ENCODE measurements at regions not wholly inside any gene's neighbourhood (a gene's known extent, or its start where the extent isn't known, plus 50 kb on each side); places are given as distances from the start of the nearest gene placed in this dataset.

DNA sequence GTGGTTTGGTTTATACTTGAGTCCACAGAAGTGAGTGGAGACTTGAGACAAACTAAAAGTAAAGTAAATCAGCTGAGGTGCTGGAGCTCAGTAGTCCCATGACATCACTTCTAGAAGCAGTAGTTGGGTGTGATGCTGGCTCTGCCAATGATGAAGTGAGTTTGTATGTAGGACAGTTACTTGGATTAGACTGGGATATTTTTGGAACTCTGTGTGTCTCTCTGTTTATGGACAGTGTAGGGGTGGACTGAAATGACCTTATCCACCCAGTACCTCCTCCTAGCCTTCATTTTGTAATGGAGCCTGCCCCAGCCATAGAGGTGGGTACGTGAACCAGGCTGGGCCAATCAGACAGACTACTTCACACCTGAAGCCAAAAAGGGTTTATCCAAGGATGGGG lies 52.2 kb downstream of the POLR1D start:
- no peak for ATAC-seq (replicated peaks in 1 of 2)
- H3K4me1 Mint-ChIP-seq (ENCODE audit: low read depth) = no peaks in the 10 kb centered on the region
- no peak for DNase-seq

DNA sequence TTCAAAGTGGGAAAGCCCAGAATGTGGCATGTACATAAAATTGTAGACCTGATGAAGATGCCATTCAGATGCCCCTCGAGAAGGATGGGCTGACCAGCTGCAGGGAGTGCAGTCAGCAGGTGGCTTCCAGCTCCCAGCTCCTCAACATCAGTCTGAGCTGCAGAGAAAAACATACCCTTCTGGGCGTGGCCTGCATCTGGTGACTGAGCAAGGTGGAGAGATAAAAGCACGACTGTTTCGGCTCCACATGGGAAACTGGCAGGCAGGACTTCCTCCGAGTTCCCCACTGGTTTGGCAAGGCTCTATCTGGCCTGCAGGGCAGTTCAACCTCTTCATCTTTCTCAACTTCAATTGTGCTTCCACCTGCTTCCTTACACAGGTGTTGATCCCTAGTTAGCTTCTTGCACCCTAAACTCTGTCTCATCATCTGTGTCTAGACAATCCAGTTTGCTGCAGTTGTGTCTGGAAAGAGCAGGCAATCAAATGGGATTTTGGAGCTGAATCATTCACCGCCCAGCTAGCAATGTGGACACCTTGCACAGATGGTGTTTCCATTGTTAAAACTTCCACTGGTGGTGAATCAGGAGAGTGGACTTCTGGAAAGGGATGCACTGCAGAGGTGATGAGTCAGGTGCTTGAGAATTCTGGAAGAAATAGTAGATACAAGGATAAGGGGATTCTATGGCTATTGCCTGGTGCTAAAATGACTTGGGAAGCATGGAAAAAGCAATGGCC lies 56.8 kb downstream of the POLR1D start:
- H3K27me3 Mint-ChIP-seq (ENCODE audit: low read depth) = peaks cover 30% of the 10 kb centered on the region
- H3K9me3 Mint-ChIP-seq = no peaks in the 10 kb centered on the region
- no peak for DNase-seq
- no peak overlapping the region for H3K4me3 Mint-ChIP-seq
- ATAC-seq (replicated peaks in 1 of 2) = no peak
- H3K4me1 Mint-ChIP-seq (ENCODE audit: low read depth) = no peaks in the 10 kb centered on the region
- H3K36me3 Mint-ChIP-seq (ENCODE audit: insufficient read depth in 2 of 2) = peaks cover 1 to 2% of the 10 kb centered on the region in 2 donors
- no peak overlapping the region for H3K27ac Mint-ChIP-seq

More for the DNA sequence above, 52.2 kb downstream of the POLR1D start:
- Mint-ChIP-seq H3K4me3 (no peak overlapping the region), H3K27me3 (ENCODE audit: low read depth) (no peaks in the 10 kb centered on the region), H3K36me3 (ENCODE audit: insufficient read depth in 2 of 2) (peaks cover 0 to 2% of the 10 kb centered on the region in 2 donors), H3K9me3 (peaks cover 0 to 2% of the 10 kb centered on the region in 2 donors), H3K27ac (no peak overlapping the region)

DNA sequence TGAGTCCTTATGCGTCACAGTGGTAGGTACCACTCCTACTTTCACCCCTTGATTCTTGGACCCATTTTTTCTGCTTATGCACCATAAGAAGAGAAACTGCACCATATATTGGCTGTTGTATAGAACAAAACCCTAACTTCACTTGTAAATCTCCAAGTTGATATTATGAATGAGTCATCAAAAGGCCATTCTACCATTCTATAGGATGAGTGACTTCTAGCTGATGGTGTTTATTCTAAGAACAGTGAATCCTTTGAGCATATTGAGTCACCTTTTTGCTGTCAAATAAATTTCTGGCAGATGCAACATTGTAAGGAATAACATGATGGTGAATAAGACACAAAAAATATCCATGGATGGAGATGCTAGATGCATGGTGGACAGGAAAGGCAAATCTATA lies 57.7 kb downstream of the POLR1D start:
- Mint-ChIP-seq H3K27ac (no peak overlapping the region), H3K4me1 (ENCODE audit: low read depth) (no peaks in the 10 kb centered on the region)
- no peak for ATAC-seq (replicated peaks in 1 of 2)

DNA sequence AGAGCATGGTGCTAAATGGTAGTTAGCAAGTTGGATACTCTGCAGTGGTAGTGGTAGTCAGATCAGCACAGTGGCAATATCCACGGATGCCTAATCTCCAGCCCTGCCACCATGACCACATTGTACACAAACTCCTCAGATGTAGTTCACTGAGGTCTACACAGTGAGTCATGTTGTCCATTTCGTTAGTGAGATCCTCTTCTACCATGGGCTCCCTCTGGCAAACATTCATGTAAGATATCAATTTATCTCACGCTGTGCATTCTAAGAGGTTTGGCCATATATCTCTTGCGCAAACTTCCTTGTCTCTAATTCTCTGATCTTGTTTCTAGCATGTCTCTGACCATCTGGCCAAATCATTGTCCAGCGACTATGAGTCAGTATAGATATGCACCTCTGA lies 58.2 kb downstream of the POLR1D start:
- Mint-ChIP-seq H3K4me1 (ENCODE audit: low read depth) (no peaks in the 10 kb centered on the region), H3K27ac (no peak overlapping the region), H3K4me3 (no peak overlapping the region), H3K9me3 (no peaks in the 10 kb centered on the region), H3K36me3 (ENCODE audit: insufficient read depth in 2 of 2) (peaks cover 1 to 2% of the 10 kb centered on the region in 2 donors), H3K27me3 (ENCODE audit: low read depth) (peaks cover 30% of the 10 kb centered on the region)
- no peak for DNase-seq
- ATAC-seq (replicated peaks in 1 of 2) = no peak

More for the DNA sequence above, 57.7 kb downstream of the POLR1D start:
- no peak for DNase-seq
- Mint-ChIP-seq H3K4me3 (no peak overlapping the region), H3K36me3 (ENCODE audit: insufficient read depth in 2 of 2) (peaks cover 1 to 2% of the 10 kb centered on the region in 2 donors), H3K9me3 (no peaks in the 10 kb centered on the region), H3K27me3 (ENCODE audit: low read depth) (peaks cover 30% of the 10 kb centered on the region)

DNA sequence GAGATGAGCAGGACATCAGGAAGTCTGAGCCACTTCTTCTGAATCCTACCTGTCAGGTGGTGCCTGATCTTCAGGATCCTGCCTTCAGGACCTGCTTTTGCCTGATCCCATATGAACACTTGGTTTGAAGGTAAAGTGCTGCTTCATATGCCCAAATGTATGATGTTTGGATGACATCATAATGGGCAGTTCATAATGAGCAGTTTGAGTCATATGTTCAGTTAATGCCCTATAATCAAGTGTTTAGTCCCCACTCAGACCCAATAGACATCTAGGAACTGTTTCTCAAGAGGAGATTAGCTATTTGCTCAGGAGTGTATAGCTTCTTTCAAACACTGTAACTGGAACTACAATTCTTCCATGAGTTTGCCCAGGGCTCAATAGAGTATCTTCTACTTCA lies 58.8 kb downstream of the POLR1D start:
- Mint-ChIP-seq H3K4me1 (ENCODE audit: low read depth) (no peaks in the 10 kb centered on the region), H3K27ac (no peak overlapping the region), H3K9me3 (no peaks in the 10 kb centered on the region), H3K36me3 (ENCODE audit: insufficient read depth in 2 of 2) (peaks cover 1 to 2% of the 10 kb centered on the region in 2 donors), H3K27me3 (ENCODE audit: low read depth) (peaks cover 30% of the 10 kb centered on the region), H3K4me3 (no peak overlapping the region)
- DNase-seq (no peak), ATAC-seq (replicated peaks in 1 of 2) (no peak)

DNA sequence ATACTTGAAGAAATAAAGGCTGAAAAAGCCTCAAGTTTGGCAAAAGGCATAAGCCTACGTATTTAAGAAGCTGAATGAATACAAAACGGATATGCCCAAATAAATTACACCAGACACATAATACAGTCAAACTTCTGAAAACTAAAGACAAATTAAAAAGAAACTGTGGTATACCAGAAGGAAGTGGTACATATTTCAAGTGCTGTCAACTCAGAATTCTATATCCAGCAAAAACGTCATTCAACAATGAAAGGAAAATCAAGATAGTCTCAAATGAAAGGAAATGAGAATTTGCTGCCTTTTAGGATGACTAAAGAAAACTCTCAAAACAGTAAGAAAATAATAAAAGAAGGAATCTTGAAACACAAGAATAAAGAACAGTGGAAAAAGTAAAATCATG lies 69.5 kb downstream of the POLR1D start:
- H3K4me3 Mint-ChIP-seq = no peak overlapping the region
- H3K27me3 Mint-ChIP-seq (ENCODE audit: low read depth) = peaks cover 1% of the 10 kb centered on the region
- DNase-seq = no peak
- peaks cover 5% of the 10 kb centered on the region in 2 donors for H3K36me3 Mint-ChIP-seq (ENCODE audit: insufficient read depth in 2 of 2)
- no peaks in the 10 kb centered on the region for H3K4me1 Mint-ChIP-seq (ENCODE audit: low read depth)
- no peak overlapping the region for H3K27ac Mint-ChIP-seq
- H3K9me3 Mint-ChIP-seq = peaks cover 5 to 17% of the 10 kb centered on the region in 2 donors
- no peak for ATAC-seq (replicated peaks in 1 of 2)

DNA sequence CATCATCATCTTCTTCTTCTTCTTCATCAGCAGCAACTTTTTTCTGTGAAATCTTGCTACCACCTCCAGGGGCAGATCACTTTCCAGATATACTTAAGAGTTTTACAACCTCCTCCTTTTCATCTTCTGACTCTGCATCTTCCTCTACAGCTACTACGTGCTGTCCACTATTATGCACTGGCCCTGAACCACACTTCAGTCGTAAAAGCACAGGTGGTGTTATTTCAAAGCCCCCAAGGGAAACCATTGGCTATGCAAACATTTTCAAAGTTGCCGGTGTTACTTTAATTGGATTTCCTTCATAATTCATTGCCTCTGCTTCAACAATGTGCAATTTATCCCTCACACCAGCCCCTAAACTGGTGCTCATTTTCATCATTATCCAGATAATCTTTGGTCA lies 75.0 kb downstream of the POLR1D start:
- DNase-seq = no peak
- no peaks in the 10 kb centered on the region for H3K27me3 Mint-ChIP-seq (ENCODE audit: low read depth)
- H3K9me3 Mint-ChIP-seq = peaks cover 2 to 10% of the 10 kb centered on the region in 2 donors
- peaks cover 5% of the 10 kb centered on the region for H3K4me1 Mint-ChIP-seq (ENCODE audit: low read depth)
- no peak overlapping the region for H3K27ac Mint-ChIP-seq
- peaks cover 0 to 1% of the 10 kb centered on the region in 2 donors for H3K36me3 Mint-ChIP-seq (ENCODE audit: insufficient read depth in 2 of 2)
- ATAC-seq (replicated peaks in 1 of 2) = no peak
- no peak overlapping the region for H3K4me3 Mint-ChIP-seq

DNA sequence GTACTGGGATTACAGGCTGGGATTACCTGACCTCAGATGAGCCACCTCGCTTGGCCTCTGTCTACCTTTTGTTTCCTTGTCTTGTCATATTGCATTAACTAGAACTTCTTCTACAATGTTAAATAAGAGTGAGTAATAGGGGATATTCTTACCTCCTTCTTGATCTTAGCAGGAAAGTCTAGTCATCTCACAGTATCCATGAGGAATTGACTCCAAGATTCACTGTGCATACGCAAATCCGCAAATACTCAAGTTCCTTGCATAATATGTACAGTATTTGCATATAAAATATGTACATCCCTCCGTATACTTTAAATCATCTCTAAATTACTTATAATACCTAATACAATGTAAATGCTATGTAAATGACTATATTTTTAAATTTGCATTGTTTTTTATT lies 78.3 kb downstream of the POLR1D start:
- peaks cover 12% of the 10 kb centered on the region for H3K4me1 Mint-ChIP-seq (ENCODE audit: low read depth)
- peaks cover 11 to 14% of the 10 kb centered on the region in 2 donors for H3K36me3 Mint-ChIP-seq (ENCODE audit: insufficient read depth in 2 of 2)
- H3K27ac Mint-ChIP-seq = no peak overlapping the region
- H3K27me3 Mint-ChIP-seq (ENCODE audit: low read depth) = no peaks in the 10 kb centered on the region
- no peak overlapping the region for H3K4me3 Mint-ChIP-seq
- no peak for DNase-seq
- ATAC-seq (replicated peaks in 1 of 2) = no peak
- peaks cover 14 to 17% of the 10 kb centered on the region in 2 donors for H3K9me3 Mint-ChIP-seq

DNA sequence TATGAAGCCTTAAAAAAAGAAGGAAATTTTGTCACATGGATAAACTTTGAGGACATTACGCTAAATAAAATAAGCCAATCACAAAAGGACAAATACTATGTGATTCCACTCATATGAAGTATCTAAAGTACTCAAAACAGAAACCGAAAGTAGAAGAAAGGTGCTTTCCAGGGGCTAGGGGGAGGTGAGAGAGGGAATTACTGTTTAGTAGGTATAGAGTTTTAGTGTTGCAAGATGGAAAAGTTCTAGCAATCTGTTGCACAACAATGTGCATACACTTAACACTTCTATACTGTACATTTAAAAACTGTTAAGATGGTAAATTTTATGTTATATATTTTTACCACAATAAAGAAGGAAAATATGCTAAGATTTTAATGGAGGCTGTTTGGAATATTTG lies 83.0 kb downstream of the POLR1D start:
- DNase-seq = no peak
- Mint-ChIP-seq H3K4me3 (peak overlapping the region in 1 of 2 donors; percentile 14), H3K27me3 (ENCODE audit: low read depth) (peaks cover 10% of the 10 kb centered on the region)

DNA sequence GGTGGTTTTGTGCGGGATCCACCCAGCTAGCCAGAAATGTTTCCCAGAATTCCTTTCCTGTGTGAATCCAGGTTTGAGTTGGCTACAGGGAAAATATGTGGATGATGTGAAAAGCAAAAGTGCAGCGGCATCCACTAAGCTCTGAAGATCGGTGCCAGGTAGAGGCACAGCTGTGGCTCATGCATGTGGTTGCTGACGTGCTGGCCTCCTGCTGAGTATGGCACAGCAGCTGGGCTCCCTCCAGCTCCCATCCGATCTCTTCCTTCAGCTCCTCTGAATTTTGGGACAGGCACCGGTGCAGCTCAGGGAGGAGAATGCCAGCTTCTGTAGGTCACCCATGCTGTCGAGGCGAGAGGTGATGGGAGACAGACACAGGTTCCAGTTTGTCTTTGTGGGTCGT lies 84.0 kb upstream of the GSX1 start:
- Mint-ChIP-seq H3K4me3 (no peak overlapping the region), H3K9me3 (peaks cover 5 to 6% of the 10 kb centered on the region in 2 donors), H3K4me1 (ENCODE audit: low read depth) (peaks cover 9% of the 10 kb centered on the region), H3K36me3 (ENCODE audit: insufficient read depth in 2 of 2) (peaks cover 9 to 14% of the 10 kb centered on the region in 2 donors), H3K27ac (no peak overlapping the region), H3K27me3 (ENCODE audit: low read depth) (peaks cover 10% of the 10 kb centered on the region)
- DNase-seq (no peak), ATAC-seq (replicated peaks in 1 of 2) (no peak)

More for the DNA sequence above, 83.0 kb downstream of the POLR1D start:
- Mint-ChIP-seq H3K4me1 (ENCODE audit: low read depth) (peaks cover 9% of the 10 kb centered on the region), H3K27ac (no peak overlapping the region), H3K9me3 (peaks cover 13 to 16% of the 10 kb centered on the region in 2 donors), H3K36me3 (ENCODE audit: insufficient read depth in 2 of 2) (peaks cover 18% of the 10 kb centered on the region in 2 donors)
- ATAC-seq (replicated peaks in 1 of 2) = peak; percentile 43 to 51

DNA sequence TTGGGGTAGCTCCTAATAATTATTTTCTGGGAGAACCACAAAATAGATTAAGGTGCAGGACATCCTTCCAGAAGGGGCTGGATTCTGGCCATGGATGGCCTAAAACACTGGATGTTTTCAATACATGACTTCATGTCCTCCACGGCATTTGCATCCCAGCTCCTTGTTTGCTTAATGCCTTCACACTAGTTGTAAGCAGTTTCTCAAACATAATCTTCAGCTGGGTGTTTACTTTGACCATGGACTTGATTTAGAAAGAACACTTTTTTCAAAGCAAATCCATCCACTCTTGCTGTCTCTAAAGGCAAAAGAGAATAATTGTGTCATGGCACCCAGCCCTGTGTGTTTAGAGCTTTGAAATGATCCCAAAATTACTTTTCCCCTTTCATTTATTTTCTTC lies 82.5 kb upstream of the GSX1 start:
- no peak for ATAC-seq (replicated peaks in 1 of 2)
- Mint-ChIP-seq H3K9me3 (peaks cover 0 to 4% of the 10 kb centered on the region in 2 donors), H3K4me3 (no peak overlapping the region), H3K27me3 (ENCODE audit: low read depth) (peaks cover 10% of the 10 kb centered on the region), H3K27ac (no peak overlapping the region), H3K4me1 (ENCODE audit: low read depth) (peaks cover 4% of the 10 kb centered on the region), H3K36me3 (ENCODE audit: insufficient read depth in 2 of 2) (peaks cover 5 to 7% of the 10 kb centered on the region in 2 donors)
- no peak for DNase-seq

DNA sequence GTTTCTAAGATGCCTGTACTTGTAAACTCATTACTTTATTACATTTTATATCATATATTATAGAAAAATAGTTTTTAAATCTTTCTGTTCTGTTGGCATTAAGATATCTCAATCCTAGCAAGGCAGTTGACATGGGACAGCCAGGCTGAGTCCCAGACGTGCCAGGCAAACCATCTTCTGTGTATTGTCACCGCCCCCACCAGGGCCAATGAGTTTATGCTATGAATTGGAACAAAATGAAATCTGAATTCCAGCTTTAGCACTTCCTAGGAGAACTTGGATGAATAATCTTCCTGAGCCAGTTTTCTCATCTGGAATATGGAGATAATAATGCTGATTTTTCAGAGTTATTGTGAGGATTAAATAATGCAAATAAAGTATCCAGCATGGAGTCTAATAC lies 79.9 kb upstream of the GSX1 start:
- H3K27ac Mint-ChIP-seq = no peak overlapping the region
- ATAC-seq (replicated peaks in 1 of 2) (no peak), DNase-seq (peak in 1 of 2 donors; percentile 3)
- no peak overlapping the region for H3K4me3 Mint-ChIP-seq
- no peaks in the 10 kb centered on the region for H3K36me3 Mint-ChIP-seq (ENCODE audit: insufficient read depth in 2 of 2)
- no peaks in the 10 kb centered on the region for H3K9me3 Mint-ChIP-seq
- no peaks in the 10 kb centered on the region for H3K4me1 Mint-ChIP-seq (ENCODE audit: low read depth)
- H3K27me3 Mint-ChIP-seq (ENCODE audit: low read depth) = peaks cover 10% of the 10 kb centered on the region

DNA sequence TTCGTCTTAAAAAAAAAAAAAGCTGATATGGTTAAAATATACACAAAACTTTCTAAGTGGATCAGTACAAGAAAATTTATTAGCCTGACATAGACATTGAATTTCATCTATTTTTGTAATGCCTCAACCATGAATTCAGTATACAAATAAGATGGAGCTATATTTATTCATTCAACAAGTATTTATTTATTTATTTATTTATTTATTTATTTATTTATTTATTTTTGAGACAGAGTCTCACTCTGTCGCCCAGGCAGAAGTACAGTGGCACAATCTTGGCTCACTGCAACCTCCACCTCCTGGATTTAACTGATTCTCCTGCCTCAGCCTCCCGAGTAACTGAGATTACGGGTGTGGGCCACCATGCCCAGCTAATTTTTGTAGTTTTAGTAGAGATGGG lies 78.5 kb upstream of the GSX1 start:
- peaks cover under 1% of the 10 kb centered on the region for H3K27me3 Mint-ChIP-seq (ENCODE audit: low read depth)
- DNase-seq (no peak), ATAC-seq (replicated peaks in 1 of 2) (no peak)
- no peaks in the 10 kb centered on the region for H3K36me3 Mint-ChIP-seq (ENCODE audit: insufficient read depth in 2 of 2)
- no peaks in the 10 kb centered on the region for H3K9me3 Mint-ChIP-seq
- H3K4me1 Mint-ChIP-seq (ENCODE audit: low read depth) = no peaks in the 10 kb centered on the region
- H3K4me3 Mint-ChIP-seq = no peak overlapping the region
- H3K27ac Mint-ChIP-seq = no peak overlapping the region

DNA sequence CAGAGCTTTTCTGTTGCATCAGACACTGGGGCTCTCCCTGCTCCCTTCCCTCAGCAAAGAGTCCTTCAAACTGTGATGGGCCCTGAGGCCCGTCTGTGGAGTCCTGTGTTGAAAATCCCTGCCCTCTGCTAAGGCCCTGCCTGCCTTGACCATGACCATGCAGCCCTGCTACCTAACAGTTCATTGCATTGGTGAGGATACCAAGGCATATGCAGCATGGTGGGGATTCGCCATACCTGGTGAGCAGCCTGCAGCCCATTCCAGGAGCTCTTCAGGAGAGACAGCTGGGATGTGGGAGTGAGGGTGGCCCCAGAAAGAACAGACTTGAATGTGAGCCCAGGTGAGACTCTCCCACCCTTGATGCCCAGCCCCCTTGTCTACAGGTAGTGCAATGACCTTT lies 70.6 kb upstream of the GSX1 start:
- Mint-ChIP-seq H3K36me3 (ENCODE audit: insufficient read depth in 2 of 2) (no peaks in the 10 kb centered on the region), H3K27me3 (ENCODE audit: low read depth) (no peaks in the 10 kb centered on the region), H3K4me3 (no peak overlapping the region), H3K4me1 (ENCODE audit: low read depth) (no peaks in the 10 kb centered on the region), H3K9me3 (no peaks in the 10 kb centered on the region), H3K27ac (no peak overlapping the region)
- DNase-seq (no peak), ATAC-seq (replicated peaks in 1 of 2) (no peak)
